GM12873 (cell line): ENCODE measurements at regions not wholly inside any gene's neighbourhood (a gene's known extent, or its start where the extent isn't known, plus 50 kb on each side); places are given as distances from the start of the nearest gene placed in this dataset.

ENCODE experiments used
- TF ChIP-seq, protein P1 (sequence below): IDR thresholded peaks from 2 replicates; pipeline ENCODE4 v1.5.1; 2012; ENCODE audit warnings: low read depth, mild to moderate bottlenecking, moderate library complexity, low read length, control low read depth; ENCODE audit not compliant: insufficient read depth; ENCODE audit errors: missing control alignments

DNA sequence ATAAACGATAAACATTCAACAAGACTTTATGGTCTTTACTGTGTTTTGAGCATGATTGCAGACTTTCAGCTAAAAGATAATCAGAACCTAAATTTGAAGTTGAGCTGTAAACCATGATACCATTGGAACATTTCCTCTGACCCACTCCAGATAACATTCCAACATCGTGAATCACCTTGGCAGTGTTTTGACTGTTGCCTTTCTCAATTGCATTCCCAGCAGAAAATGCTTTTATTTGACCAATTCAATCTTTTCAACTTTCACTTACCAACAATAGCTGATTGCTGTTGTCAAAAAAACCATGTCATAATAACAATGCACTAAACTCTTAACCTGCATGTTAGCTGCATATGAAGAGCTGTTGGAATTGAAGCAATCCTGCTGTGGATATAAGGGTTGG is 165.5 kb downstream of the MDFIC start:
- TF ChIP-seq, protein P1, sequence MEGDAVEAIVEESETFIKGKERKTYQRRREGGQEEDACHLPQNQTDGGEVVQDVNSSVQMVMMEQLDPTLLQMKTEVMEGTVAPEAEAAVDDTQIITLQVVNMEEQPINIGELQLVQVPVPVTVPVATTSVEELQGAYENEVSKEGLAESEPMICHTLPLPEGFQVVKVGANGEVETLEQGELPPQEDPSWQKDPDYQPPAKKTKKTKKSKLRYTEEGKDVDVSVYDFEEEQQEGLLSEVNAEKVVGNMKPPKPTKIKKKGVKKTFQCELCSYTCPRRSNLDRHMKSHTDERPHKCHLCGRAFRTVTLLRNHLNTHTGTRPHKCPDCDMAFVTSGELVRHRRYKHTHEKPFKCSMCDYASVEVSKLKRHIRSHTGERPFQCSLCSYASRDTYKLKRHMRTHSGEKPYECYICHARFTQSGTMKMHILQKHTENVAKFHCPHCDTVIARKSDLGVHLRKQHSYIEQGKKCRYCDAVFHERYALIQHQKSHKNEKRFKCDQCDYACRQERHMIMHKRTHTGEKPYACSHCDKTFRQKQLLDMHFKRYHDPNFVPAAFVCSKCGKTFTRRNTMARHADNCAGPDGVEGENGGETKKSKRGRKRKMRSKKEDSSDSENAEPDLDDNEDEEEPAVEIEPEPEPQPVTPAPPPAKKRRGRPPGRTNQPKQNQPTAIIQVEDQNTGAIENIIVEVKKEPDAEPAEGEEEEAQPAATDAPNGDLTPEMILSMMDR: no peak

DNA sequence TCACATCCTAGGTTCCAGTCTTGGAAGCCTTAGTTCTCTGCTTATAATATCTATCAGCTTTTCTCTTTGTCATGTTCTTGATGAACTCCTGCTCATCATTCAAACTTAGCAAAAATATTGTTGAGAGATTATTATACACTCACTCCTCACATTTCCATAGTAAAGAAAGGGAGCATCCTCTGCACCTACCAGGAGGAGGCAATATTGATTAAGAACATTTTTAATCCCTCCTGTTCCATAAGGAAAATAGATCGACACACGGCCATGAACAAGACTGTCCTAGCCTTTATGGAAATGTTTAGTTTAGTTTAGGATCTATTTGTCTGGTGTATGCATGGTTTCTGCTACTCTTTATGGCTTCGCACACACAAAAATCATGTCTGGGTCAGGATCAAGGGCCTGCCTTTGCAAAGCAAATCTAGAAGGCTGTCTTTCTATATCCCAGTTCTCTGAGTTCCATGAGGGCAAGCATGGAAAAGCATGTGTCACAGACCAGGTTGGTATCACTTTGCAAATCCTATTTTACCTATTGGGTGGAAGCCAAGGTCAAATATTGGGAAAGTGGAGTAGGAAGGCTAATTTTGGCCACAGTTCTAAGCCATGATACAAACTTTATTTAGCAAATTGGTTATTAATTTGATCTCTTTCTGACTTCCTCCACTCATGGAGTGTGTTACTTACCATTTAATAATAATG is 164.4 kb downstream of the MDFIC start:
- TF ChIP-seq, protein P1: no peak

DNA sequence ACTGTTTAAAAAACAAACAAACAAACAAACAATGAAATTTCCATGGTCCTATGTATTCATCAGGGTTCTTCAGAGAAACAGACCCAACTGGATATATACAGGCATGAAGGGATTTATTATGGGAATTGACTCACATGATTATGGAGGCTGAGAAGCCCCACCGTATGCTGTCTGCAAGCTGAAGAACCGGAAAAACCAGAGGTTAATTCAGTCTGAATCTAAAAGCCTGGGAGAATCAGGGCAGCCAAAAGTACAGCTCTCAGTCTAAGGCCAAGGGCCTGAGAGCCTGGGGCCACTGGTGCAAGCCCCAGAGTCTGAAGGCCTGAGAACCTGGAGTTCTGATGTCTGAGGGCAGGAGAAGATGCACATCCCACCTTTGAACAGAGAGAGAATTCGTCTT is 163.5 kb downstream of the MDFIC start:
- TF ChIP-seq, protein P1: no peak

DNA sequence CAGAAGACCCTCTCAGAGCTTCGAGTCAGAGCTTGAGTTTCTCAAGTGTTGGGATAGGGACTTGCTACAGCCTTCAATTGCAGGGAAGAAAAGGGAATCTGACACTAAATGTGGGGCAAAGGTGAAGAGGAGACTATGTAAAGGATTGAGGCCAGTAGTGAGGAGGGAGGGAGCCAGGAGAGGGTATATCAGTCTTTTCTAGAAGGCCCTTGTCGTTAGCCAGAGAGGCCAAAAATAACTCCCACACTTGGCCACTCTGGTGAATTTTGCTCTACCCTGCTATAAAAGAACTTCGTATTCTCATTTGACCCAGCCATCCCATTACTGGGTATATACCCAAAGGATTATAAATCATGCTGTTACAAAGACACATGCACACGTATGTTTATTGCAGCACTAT is 162.0 kb downstream of the MDFIC start:
- TF ChIP-seq, protein P1: no peak

DNA sequence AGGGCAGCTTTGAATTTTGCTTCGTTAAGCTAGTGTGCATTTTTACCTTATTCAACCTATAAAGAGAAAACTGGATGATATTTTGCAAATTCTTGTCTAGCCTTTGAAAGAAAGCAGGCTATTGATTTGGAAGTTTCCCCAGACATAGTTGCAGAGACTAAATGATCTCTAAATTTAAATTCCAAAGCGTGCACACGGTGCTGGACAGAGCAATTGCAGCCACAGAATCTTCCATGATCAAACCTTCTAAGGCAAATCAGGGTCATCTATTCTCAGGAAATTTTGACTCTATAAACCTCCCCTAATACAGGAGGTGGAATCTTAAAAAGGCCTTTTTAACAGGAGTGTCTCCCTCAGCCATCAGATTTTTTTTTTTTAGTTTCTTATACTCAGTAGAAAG is 159.9 kb downstream of the MDFIC start:
- TF ChIP-seq, protein P1: no peak

DNA sequence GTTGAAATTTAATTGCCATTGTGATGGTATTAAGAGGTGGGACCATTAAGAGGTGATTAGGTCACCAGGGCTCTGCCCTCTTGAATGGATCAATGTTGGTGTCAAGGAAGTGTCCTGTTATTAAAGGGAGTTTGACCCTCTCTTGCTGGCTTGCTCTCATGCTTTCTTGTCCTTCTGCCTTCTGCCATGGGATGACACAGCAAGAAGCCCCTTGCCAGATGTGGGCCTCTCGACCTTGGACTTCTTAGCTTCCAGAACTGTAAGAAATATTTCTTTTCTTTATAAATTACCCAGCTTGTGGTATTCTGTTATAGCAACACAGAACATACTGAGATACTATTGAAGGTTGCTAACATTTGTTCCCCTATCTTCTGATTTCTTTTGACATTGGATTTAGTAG is 157.0 kb downstream of the MDFIC start:
- TF ChIP-seq, protein P1: no peak

GRCh38 chr7:115078386-115078785 is 156.5 kb downstream of the MDFIC start:
- TF ChIP-seq, protein P1: no peak
